Ectodermal cell (in vitro differentiated cells): ENCODE measurements at regions not wholly inside any gene's neighbourhood (a gene's known extent, or its start where the extent isn't known, plus 50 kb on each side); places are given as distances from the start of the nearest gene placed in this dataset.

ENCODE experiments used
- H3K27ac ChIP-seq: 2 replicates; pipeline ENCODE4 v1.7.0; 2013; ENCODE audit warnings: mild to moderate bottlenecking, low read depth, low read length; ENCODE audit not compliant: insufficient read depth, poor library complexity, severe bottlenecking
- H3K27me3 ChIP-seq: 2 replicates; pipeline ENCODE4 v1.7.0; 2013; ENCODE audit warnings: mild to moderate bottlenecking, low read length; ENCODE audit not compliant: insufficient read depth, control insufficient read depth, poor library complexity, severe bottlenecking
- H3K36me3 ChIP-seq: one replicate; pipeline ENCODE4 v1.7.0; 2013; ENCODE audit warnings: low read length; ENCODE audit not compliant: control insufficient read depth, insufficient read depth
- H3K4me1 ChIP-seq: one replicate; pipeline ENCODE4 v1.7.0; 2013; ENCODE audit warnings: low read length; ENCODE audit not compliant: control insufficient read depth, insufficient read depth
- H3K4me3 ChIP-seq: 2 replicates; pipeline ENCODE4 v1.7.0; 2013; ENCODE audit warnings: low read depth, low read length, control low read depth; ENCODE audit not compliant: insufficient read depth
- H3K9me3 ChIP-seq: 2 replicates; pipeline ENCODE4 v1.7.0; 2013; ENCODE audit warnings: mild to moderate bottlenecking, low read length, moderate library complexity; ENCODE audit not compliant: control insufficient read depth
- WGBS, 2 experiments: methylation state at CpG; one replicate each; pipeline ENCODE4 v1.1.7; 2013; ENCODE audit warnings: missing lambda C conversion rate in 2 of 2; 5-methylcytosine and 5-hydroxymethylcytosine counted together

DNA sequence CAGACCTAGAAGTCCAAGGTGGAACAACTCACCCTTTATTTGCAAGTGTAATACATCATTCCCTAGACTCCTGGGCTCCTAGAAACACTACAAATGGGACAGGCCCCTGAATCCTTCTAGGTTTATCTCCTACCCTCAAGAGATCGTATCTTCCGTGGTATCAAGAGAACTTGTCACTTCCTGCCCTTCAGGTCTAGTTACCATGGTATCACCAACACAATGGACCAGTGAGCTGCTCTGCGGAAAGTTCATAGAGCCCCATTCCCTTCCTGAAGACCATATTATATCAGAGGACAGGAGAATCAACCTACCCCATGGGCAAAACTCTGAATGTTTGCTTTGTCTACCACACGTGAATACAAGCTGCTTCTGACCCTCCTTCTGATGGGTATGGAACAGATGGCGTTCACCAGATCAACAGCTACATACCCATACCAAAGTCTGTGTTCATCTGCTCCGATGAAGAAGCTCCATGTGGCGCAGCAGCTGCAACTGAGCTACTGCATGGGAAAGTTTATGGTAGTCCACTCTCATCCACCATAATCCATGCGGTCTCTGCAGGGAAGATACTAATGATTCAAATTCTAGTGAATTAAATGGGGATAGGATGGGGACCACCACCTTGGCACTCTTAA is 84.6 kb upstream of the KLF13 start:
- H3K4me1 ChIP-seq = no peaks in the 10 kb centered on the region
- no peak overlapping the region for H3K27ac ChIP-seq
- H3K9me3 ChIP-seq = no peaks in the 10 kb centered on the region
- 94 to 97% methylated on average over 8 of the region's 8 CpGs for WGBS, 2 experiments
- no peak overlapping the region for H3K4me3 ChIP-seq
- no peaks in the 10 kb centered on the region for H3K36me3 ChIP-seq
- no peaks in the 10 kb centered on the region for H3K27me3 ChIP-seq

DNA sequence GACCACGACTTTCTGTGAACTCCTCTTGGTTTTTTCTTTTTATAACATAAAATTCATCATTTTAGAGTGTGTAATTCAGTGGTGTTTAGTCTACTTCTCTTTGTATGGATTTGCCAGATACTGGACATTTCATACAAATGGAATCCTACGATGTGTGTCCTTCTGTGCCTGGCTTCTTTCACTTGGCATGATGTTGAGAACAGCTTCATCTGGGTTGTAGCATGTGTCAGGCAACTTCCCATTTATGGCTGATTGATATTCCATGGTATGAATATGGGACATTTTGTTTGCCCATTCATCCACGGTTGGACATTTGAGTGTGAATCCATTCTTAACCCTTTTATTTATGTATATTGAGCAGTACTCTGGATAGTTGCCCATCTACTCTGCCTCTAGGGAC is 82.7 kb upstream of the KLF13 start:
- Histone ChIP-seq H3K27ac (no peak overlapping the region), H3K4me3 (no peak overlapping the region), H3K36me3 (no peaks in the 10 kb centered on the region), H3K9me3 (no peaks in the 10 kb centered on the region), H3K4me1 (no peaks in the 10 kb centered on the region), H3K27me3 (no peaks in the 10 kb centered on the region)
- 63 to 81% methylated on average over 3 of the region's 3 CpGs for WGBS, 2 experiments

DNA sequence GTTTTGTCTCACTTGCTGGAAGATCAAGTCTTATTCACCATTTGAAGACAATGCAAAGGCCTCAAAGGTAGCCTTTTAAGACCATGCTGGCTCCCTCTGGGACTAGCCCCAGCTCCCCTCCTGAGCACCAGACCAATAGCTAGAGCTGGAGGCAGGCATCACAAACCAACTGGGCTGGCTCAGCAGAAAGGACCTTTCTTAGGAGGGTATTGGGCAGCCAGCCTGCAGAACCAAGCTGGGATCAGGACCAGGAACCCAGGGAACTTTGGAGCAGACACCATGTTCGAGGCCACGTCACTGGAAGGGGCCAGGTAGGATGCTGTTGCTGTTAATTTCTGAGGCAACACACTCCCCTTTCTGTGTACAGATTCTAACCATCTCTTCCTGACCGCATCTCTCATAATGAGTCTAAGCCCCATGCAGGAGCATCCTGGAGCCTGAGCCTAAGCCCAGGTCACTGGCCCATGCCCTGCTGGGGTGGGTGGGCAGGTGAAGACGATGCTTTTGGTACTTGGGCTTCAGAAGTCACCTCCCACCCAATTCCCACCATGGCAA is 81.4 kb upstream of the KLF13 start:
- no peaks in the 10 kb centered on the region for H3K27me3 ChIP-seq
- no peaks in the 10 kb centered on the region for H3K36me3 ChIP-seq
- 97 to 99% methylated on average over 4 of the region's 4 CpGs for WGBS, 2 experiments

DNA sequence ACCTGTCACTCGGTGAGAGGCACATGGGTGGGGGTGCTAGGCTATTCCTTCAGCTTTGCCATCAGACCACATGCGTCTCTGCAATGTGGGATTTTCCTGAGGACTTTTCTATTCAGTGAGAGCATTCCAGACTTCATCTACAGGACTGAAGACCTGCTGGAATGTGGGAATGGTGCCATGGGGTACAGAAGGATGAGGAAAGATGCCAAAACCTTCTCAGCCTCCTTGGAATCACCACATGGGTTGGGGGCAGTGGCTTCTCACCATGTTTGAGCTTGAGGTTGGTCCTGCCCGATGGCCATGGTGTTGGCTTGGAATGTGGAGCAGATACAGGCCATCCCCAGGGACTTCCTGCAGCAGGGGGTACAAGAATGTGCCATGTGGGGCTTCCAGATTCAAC is 80.9 kb upstream of the KLF13 start:
- Histone ChIP-seq H3K4me3 (no peak overlapping the region), H3K4me1 (no peaks in the 10 kb centered on the region), H3K36me3 (no peaks in the 10 kb centered on the region), H3K9me3 (no peaks in the 10 kb centered on the region), H3K27me3 (no peaks in the 10 kb centered on the region), H3K27ac (no peak overlapping the region)
- WGBS, 2 experiments = 91 to 93% methylated on average over 3 of the region's 3 CpGs

More for the DNA sequence above, 81.4 kb upstream of the KLF13 start:
- Histone ChIP-seq H3K9me3 (no peaks in the 10 kb centered on the region), H3K4me1 (no peaks in the 10 kb centered on the region), H3K4me3 (no peak overlapping the region), H3K27ac (no peak overlapping the region)

- no peaks in the 10 kb centered on the region for H3K4me1 ChIP-seq
- H3K36me3 ChIP-seq = no peaks in the 10 kb centered on the region
- WGBS, 2 experiments = 93% methylated on average over 13 of the region's 13 CpGs
- no peaks in the 10 kb centered on the region for H3K9me3 ChIP-seq
- no peak overlapping the region for H3K27ac ChIP-seq
- H3K4me3 ChIP-seq = no peak overlapping the region
- no peaks in the 10 kb centered on the region for H3K27me3 ChIP-seq
Observed at GRCh38 chr15:31247404-31247803, 79.2 kb upstream of the KLF13 start.

GRCh38 chr15:31248263-31248662 is 78.4 kb upstream of the KLF13 start:
- no peak overlapping the region for H3K27ac ChIP-seq
- H3K4me1 ChIP-seq = no peaks in the 10 kb centered on the region
- no peaks in the 10 kb centered on the region for H3K36me3 ChIP-seq
- no peaks in the 10 kb centered on the region for H3K27me3 ChIP-seq
- no peak overlapping the region for H3K4me3 ChIP-seq
- 93 to 96% methylated on average over 5 of the region's 5 CpGs for WGBS, 2 experiments
- no peaks in the 10 kb centered on the region for H3K9me3 ChIP-seq

- Histone ChIP-seq H3K36me3 (no peaks in the 10 kb centered on the region), H3K27ac (no peak overlapping the region), H3K9me3 (no peaks in the 10 kb centered on the region), H3K27me3 (no peaks in the 10 kb centered on the region), H3K4me1 (no peaks in the 10 kb centered on the region), H3K4me3 (no peak overlapping the region)
- WGBS, 2 experiments = 90 to 92% methylated on average over 5 of the region's 5 CpGs
Observed at GRCh38 chr15:31248951-31249350, 77.7 kb upstream of the KLF13 start.

- H3K9me3 ChIP-seq = no peaks in the 10 kb centered on the region
- no peak overlapping the region for H3K4me3 ChIP-seq
- no peaks in the 10 kb centered on the region for H3K36me3 ChIP-seq
- H3K27me3 ChIP-seq = no peaks in the 10 kb centered on the region
- WGBS, 2 experiments = 93 to 94% methylated on average over 9 of the region's 9 CpGs
- no peaks in the 10 kb centered on the region for H3K4me1 ChIP-seq
- no peak overlapping the region for H3K27ac ChIP-seq
Observed at GRCh38 chr15:31250033-31250432, 76.6 kb upstream of the KLF13 start.

DNA sequence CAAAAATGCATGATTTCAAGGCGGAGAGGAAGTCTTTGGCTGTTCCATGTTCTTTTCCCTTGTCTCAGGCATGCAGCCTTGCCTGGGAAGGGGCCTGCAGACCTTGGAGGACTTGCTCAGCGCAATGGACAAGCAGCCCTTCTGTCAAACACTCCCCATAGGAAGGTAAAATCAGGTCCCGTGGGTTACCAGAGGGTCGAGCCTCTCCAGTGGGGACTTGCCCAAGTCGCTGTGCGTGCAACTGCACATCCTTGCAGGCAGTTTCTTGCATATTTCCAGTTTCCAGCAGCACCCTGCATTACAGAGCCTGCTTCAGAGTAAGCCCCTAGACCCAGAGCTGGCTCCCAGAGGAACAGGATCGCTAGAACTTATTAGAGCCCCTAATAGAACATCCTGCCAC is 75.5 kb upstream of the KLF13 start:
- Histone ChIP-seq H3K4me3 (no peak overlapping the region), H3K4me1 (no peaks in the 10 kb centered on the region), H3K27ac (no peak overlapping the region), H3K9me3 (no peaks in the 10 kb centered on the region), H3K36me3 (no peaks in the 10 kb centered on the region), H3K27me3 (no peaks in the 10 kb centered on the region)
- 92 to 94% methylated on average over 7 of the region's 7 CpGs for WGBS, 2 experiments

- 90 to 92% methylated on average over 7 of the region's 8 CpGs for WGBS, 2 experiments
- H3K9me3 ChIP-seq = no peaks in the 10 kb centered on the region
- no peak overlapping the region for H3K4me3 ChIP-seq
- no peak overlapping the region for H3K27ac ChIP-seq
- H3K36me3 ChIP-seq = no peaks in the 10 kb centered on the region
- no peaks in the 10 kb centered on the region for H3K27me3 ChIP-seq
- H3K4me1 ChIP-seq = no peaks in the 10 kb centered on the region
Observed at GRCh38 chr15:31252171-31252785, 74.4 kb upstream of the KLF13 start.
